HCT116 (cell line): ENCODE measurements at regions not wholly inside any gene's neighbourhood (a gene's known extent, or its start where the extent isn't known, plus 50 kb on each side); places are given as distances from the start of the nearest gene placed in this dataset.

Experiments
- EGR1 ChIP-seq: IDR thresholded peaks from 2 replicates; pipeline ENCODE4 v1.6.1; 2012; ENCODE audit warnings: low read depth
- EZH2 ChIP-seq: fragments of 200-600 bp; sonication (generic); IDR thresholded peaks from 2 replicates; pipeline ENCODE4 v1.6.1; 2017; ENCODE audit warnings: antibody characterized with exemption, mixed run types
- POLR2A ChIP-seq: IDR thresholded peaks from 2 replicates; pipeline ENCODE4 v1.7.0; 2011; ENCODE audit warnings: borderline replicate concordance; ENCODE audit not compliant: insufficient read depth, insufficient read length; ENCODE audit errors: extremely low read depth
- POLR2AphosphoS5 ChIP-seq: IDR thresholded peaks from 2 replicates; pipeline ENCODE4 v1.6.1; 2011; ENCODE audit warnings: mild to moderate bottlenecking, low read depth, low read length, moderate library complexity
- SIN3A ChIP-seq: IDR thresholded peaks from 2 replicates; pipeline ENCODE4 v1.6.1; 2012; ENCODE audit warnings: low read depth
- SP1 ChIP-seq: IDR thresholded peaks from 2 replicates; pipeline ENCODE4 v1.6.1; 2012; ENCODE audit warnings: low read depth
- TCF7L2 ChIP-seq: IDR thresholded peaks from 2 replicates; pipeline ENCODE4 v1.7.0; 2011; ENCODE audit warnings: borderline replicate concordance, inconsistent platforms; ENCODE audit not compliant: insufficient read depth, insufficient read length; ENCODE audit errors: extremely low read depth
- ZFX ChIP-seq: fragments of 450-650 bp; IDR thresholded peaks from 2 replicates; pipeline ENCODE4 v1.6.1; 2017
- TF ChIP-seq, protein P1 (sequence below), 3 experiments: fragments of 200-600 bp in 1 of 3; sonication (generic) in 1 of 3; IDR thresholded peaks in 2 of 3; conservative IDR thresholded peaks in 1 of 3; 2 replicates each; pipeline ENCODE4 v1.5.1; 2012 to 2017; ENCODE audit warnings: low read depth in 2 of 3, low read length in 2 of 3, antibody characterized with exemption in 1 of 3, borderline replicate concordance in 1 of 3, control low read depth in 1 of 3, mild to moderate bottlenecking in 1 of 3, mixed read lengths in 1 of 3, mixed run types in 1 of 3, moderate library complexity in 1 of 3; ENCODE audit not compliant: insufficient read depth in 1 of 3

DNA sequence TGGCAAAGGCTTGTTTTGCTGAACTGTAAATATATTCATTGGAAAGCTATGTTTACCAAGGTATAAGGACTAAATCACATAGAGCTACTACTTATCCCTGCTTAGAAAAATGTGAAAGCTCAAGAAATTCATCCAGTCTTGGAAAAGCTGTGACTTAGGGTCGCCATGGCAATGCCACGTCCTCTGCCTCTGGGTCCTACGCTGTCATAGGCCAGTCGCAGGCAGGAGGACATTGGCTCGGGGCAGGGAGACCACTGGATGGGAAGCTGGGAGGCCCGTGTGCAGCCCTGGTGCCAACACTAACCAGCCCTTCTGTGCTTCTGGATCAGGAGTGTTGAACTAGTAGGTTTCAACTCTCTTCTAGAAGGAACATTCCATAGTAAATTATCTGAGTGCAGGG, 67.3 kb upstream of the PDZD8 start:
- TF ChIP-seq ZFX = no peak
- TF ChIP-seq SP1 = no peak
- TF ChIP-seq, protein P1, sequence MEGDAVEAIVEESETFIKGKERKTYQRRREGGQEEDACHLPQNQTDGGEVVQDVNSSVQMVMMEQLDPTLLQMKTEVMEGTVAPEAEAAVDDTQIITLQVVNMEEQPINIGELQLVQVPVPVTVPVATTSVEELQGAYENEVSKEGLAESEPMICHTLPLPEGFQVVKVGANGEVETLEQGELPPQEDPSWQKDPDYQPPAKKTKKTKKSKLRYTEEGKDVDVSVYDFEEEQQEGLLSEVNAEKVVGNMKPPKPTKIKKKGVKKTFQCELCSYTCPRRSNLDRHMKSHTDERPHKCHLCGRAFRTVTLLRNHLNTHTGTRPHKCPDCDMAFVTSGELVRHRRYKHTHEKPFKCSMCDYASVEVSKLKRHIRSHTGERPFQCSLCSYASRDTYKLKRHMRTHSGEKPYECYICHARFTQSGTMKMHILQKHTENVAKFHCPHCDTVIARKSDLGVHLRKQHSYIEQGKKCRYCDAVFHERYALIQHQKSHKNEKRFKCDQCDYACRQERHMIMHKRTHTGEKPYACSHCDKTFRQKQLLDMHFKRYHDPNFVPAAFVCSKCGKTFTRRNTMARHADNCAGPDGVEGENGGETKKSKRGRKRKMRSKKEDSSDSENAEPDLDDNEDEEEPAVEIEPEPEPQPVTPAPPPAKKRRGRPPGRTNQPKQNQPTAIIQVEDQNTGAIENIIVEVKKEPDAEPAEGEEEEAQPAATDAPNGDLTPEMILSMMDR (IDR thresholded peaks at IDR 0.05 in 2 of 3, conservative IDR thresholded peaks at IDR 0.05 in 1 of 3; ENCODE audit: borderline replicate concordance in 1 of 3, insufficient read depth in 1 of 3, low read depth in 2 of 3, low read length in 2 of 3) = no peak
- no peak for TF ChIP-seq POLR2A
- no peak for TF ChIP-seq SIN3A
- no peak for TF ChIP-seq EZH2
- no peak for TF ChIP-seq EGR1
- TF ChIP-seq TCF7L2 = no peak
- no peak for TF ChIP-seq POLR2AphosphoS5
